GM21381 (cell line): ENCODE measurements at regions not wholly inside any gene's neighbourhood (a gene's known extent, or its start where the extent isn't known, plus 50 kb on each side); places are given as distances from the start of the nearest gene placed in this dataset.

Experiments used
- ATAC-seq: cut with Tn5 transposase; IDR thresholded peaks from one replicate; pipeline ENCODE4 v1.9.1; 2021; ENCODE audit warnings: mild to moderate bottlenecking, moderate library complexity; ENCODE audit not compliant: unreplicated experiment

- ATAC-seq = no peak
These were observed 218.0 kb downstream of the IRS1 start for GRCh38 chr2:226581661-226582060.

- ATAC-seq = no peak
These were observed 218.6 kb downstream of the IRS1 start for GRCh38 chr2:226581004-226581403.

- no peak for ATAC-seq
These were observed 219.2 kb downstream of the IRS1 start for GRCh38 chr2:226580403-226580802.

- no peak for ATAC-seq
These were observed 220.1 kb downstream of the IRS1 start for GRCh38 chr2:226579519-226579918.

GRCh38 chr2:226578879-226579278, 220.7 kb downstream of the IRS1 start:
- no peak for ATAC-seq

GRCh38 chr2:226578373-226578772, 221.2 kb downstream of the IRS1 start:
- ATAC-seq = no peak

GRCh38 chr2:226575928-226576327, 223.7 kb downstream of the IRS1 start:
- ATAC-seq = no peak

GRCh38 chr2:226573158-226573557, 226.5 kb downstream of the IRS1 start:
- ATAC-seq = no peak

- ATAC-seq = no peak
These were observed 235.0 kb downstream of the IRS1 start for GRCh38 chr2:226564667-226565066.

GRCh38 chr2:226561962-226562361, 237.7 kb downstream of the IRS1 start:
- no peak for ATAC-seq

- ATAC-seq = no peak
These were observed 239.3 kb downstream of the IRS1 start for GRCh38 chr2:226560325-226560724.

- no peak for ATAC-seq
These were observed 240.1 kb downstream of the IRS1 start for GRCh38 chr2:226559536-226559935.

GRCh38 chr2:226558418-226558817, 241.2 kb downstream of the IRS1 start:
- ATAC-seq = no peak

GRCh38 chr2:226556050-226556449, 243.6 kb downstream of the IRS1 start:
- no peak for ATAC-seq

GRCh38 chr2:226554701-226555100, 244.9 kb downstream of the IRS1 start:
- no peak for ATAC-seq

GRCh38 chr2:226553333-226553732, 246.3 kb downstream of the IRS1 start:
- no peak for ATAC-seq

- no peak for ATAC-seq
These were observed 246.9 kb downstream of the IRS1 start for GRCh38 chr2:226552571-226553285.

- ATAC-seq = no peak
These were observed 247.9 kb downstream of the IRS1 start for GRCh38 chr2:226551522-226552250.

- ATAC-seq = no peak
These were observed 248.8 kb downstream of the IRS1 start for GRCh38 chr2:226550801-226551200.

GRCh38 chr2:226548732-226549131, 250.9 kb downstream of the IRS1 start:
- ATAC-seq = no peak

GRCh38 chr2:226544596-226545210, 254.9 kb downstream of the IRS1 start:
- no peak for ATAC-seq
